Neural crest cell (in vitro differentiated cells): ENCODE measurements at regions not wholly inside any gene's neighbourhood (a gene's known extent, or its start where the extent isn't known, plus 50 kb on each side); places are given as distances from the start of the nearest gene placed in this dataset.

Source experiments
- DNase-seq: peaks from one replicate; pipeline ENCODE4 v3.0.0; 2021; ENCODE audit warnings: low read depth, mixed read lengths, low spot score
- H3K27ac Mint-ChIP-seq: one replicate; pipeline ENCODE4 v1.8.0; 2021; ENCODE audit warnings: mild to moderate bottlenecking, mixed read lengths; ENCODE audit not compliant: unreplicated experiment
- H3K27me3 Mint-ChIP-seq: 2 replicates; pipeline ENCODE4 v1.8.0; 2021; ENCODE audit warnings: low read depth, mild to moderate bottlenecking, mixed read lengths
- H3K36me3 Mint-ChIP-seq: 2 replicates; pipeline ENCODE4 v1.8.0; 2021; ENCODE audit warnings: low read depth, mild to moderate bottlenecking, mixed read lengths
- H3K4me1 Mint-ChIP-seq: 2 replicates; pipeline ENCODE4 v1.8.0; 2021; ENCODE audit warnings: mixed read lengths
- H3K4me3 Mint-ChIP-seq: one replicate; pipeline ENCODE4 v1.8.0; 2021; ENCODE audit warnings: mild to moderate bottlenecking, mixed read lengths
- H3K9me3 Mint-ChIP-seq: 2 replicates; pipeline ENCODE4 v1.8.0; 2021; ENCODE audit warnings: mixed read lengths
- CTCF ChIP-seq: fragments of 200-600 bp; sonication (generic); conservative IDR thresholded peaks from 2 replicates; pipeline ENCODE4 v1.5.0; 2021; ENCODE audit warnings: antibody characterized with exemption, mild to moderate bottlenecking

- Mint-ChIP-seq H3K4me1 (peaks cover 9% of the 10 kb centered on the region), H3K27me3 (no peaks in the 10 kb centered on the region), H3K27ac (no peak overlapping the region), H3K4me3 (no peak overlapping the region), H3K9me3 (no peaks in the 10 kb centered on the region), H3K36me3 (no peaks in the 10 kb centered on the region)
- no peak for TF ChIP-seq CTCF
- DNase-seq, result no peak
Measured at GRCh38 chr16:11409398-11409797, 64.1 kb downstream of the RMI2 start.

- H3K36me3 Mint-ChIP-seq, result no peaks in the 10 kb centered on the region
- DNase-seq, result no peak
- H3K9me3 Mint-ChIP-seq, result no peaks in the 10 kb centered on the region
- H3K27me3 Mint-ChIP-seq, result no peaks in the 10 kb centered on the region
- no peak for TF ChIP-seq CTCF
- peak overlapping the region; percentile 27 for H3K27ac Mint-ChIP-seq
- no peak overlapping the region for H3K4me3 Mint-ChIP-seq
- H3K4me1 Mint-ChIP-seq, result peaks cover 14% of the 10 kb centered on the region
Measured at GRCh38 chr16:11410376-11411058, 65.3 kb downstream of the RMI2 start.

GRCh38 chr16:11411059-11411550 lies 65.8 kb downstream of the RMI2 start:
- Mint-ChIP-seq H3K36me3 (no peaks in the 10 kb centered on the region), H3K27me3 (no peaks in the 10 kb centered on the region), H3K4me1 (peaks cover 14% of the 10 kb centered on the region), H3K9me3 (no peaks in the 10 kb centered on the region), H3K27ac (no peak overlapping the region), H3K4me3 (no peak overlapping the region)
- DNase-seq, result no peak
- TF ChIP-seq CTCF, result no peak

- TF ChIP-seq CTCF, result no peak
- Mint-ChIP-seq H3K4me3 (no peak overlapping the region), H3K27ac (no peak overlapping the region), H3K9me3 (no peaks in the 10 kb centered on the region), H3K36me3 (no peaks in the 10 kb centered on the region), H3K27me3 (no peaks in the 10 kb centered on the region), H3K4me1 (peaks cover 12% of the 10 kb centered on the region)
- DNase-seq, result no peak
Measured at GRCh38 chr16:11412175-11412904, 67.1 kb downstream of the RMI2 start.

- Mint-ChIP-seq H3K36me3 (no peaks in the 10 kb centered on the region), H3K4me3 (no peak overlapping the region), H3K4me1 (peaks cover 15% of the 10 kb centered on the region), H3K9me3 (no peaks in the 10 kb centered on the region), H3K27me3 (no peaks in the 10 kb centered on the region), H3K27ac (no peak overlapping the region)
- no peak for TF ChIP-seq CTCF
- DNase-seq, result no peak
Measured at GRCh38 chr16:11412965-11413887, 68.0 kb downstream of the RMI2 start.
